PFSK-1 (cell line): ENCODE measurements at regions not wholly inside any gene's neighbourhood (a gene's known extent, or its start where the extent isn't known, plus 50 kb on each side); places are given as distances from the start of the nearest gene placed in this dataset.

Experiments
- FOXP2 ChIP-seq: optimal IDR thresholded peaks from 2 replicates; pipeline ENCODE3; 2011; ENCODE audit warnings: borderline replicate concordance, control low read depth, inconsistent platforms; ENCODE audit not compliant: insufficient read depth; ENCODE audit errors: extremely low read length, extremely low read depth
- POLR2AphosphoS5 ChIP-seq: IDR thresholded peaks from 2 replicates; pipeline ENCODE4 v1.6.1; 2012; ENCODE audit warnings: low read depth, mild to moderate bottlenecking, control low read depth, low read length, moderate library complexity
- REST ChIP-seq, 2 experiments: IDR thresholded peaks; 2 replicates each; pipeline versions ENCODE4 v1.6.1 to v1.8.0; 2011 to 2012; ENCODE audit warnings: low read depth in 2 of 2, low read length in 2 of 2, control low read depth in 1 of 2, inconsistent platforms in 1 of 2, mild to moderate bottlenecking in 1 of 2, moderate library complexity in 1 of 2; ENCODE audit not compliant: insufficient read depth in 1 of 2
- SIN3A ChIP-seq: IDR thresholded peaks from 2 replicates; pipeline ENCODE4 v1.6.1; 2012; ENCODE audit warnings: mild to moderate bottlenecking, low read length, moderate library complexity, borderline replicate concordance; ENCODE audit not compliant: insufficient read depth
- TAF1 ChIP-seq: IDR thresholded peaks from 2 replicates; pipeline ENCODE4 v1.6.1; 2012; ENCODE audit warnings: low read length, control low read depth, borderline replicate concordance; ENCODE audit not compliant: insufficient read depth

DNA sequence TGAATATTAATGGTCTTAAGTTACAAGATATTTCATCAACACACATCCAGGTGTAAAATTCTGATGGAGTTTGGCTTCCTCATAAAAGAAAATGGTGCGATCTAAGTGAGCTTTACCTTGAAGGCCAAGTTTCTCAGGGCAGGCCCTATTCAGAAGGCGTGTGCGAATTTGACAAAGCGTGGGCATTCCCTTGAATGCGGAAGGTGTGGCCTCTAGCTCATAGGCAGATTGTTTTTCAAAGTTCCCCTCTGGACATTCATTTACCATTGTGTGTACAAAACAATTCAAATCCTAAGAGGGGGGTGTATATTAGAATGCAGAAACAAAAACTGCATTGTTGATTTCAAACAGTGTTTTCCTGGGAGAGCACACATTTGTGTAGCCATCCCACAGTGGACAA, 411.9 kb upstream of the PKN2 start:
- TF ChIP-seq POLR2AphosphoS5 = no peak
- TF ChIP-seq REST (IDR thresholded peaks at IDR 0.05; ENCODE audit: insufficient read depth in 1 of 2, low read depth in 2 of 2, low read length in 2 of 2) = no peak
- no peak for TF ChIP-seq TAF1
- TF ChIP-seq SIN3A = no peak
- TF ChIP-seq FOXP2 = no peak
